Neural cell (in vitro differentiated cells): ENCODE measurements at regions not wholly inside any gene's neighbourhood (a gene's known extent, or its start where the extent isn't known, plus 50 kb on each side); places are given as distances from the start of the nearest gene placed in this dataset.
A peak's percentile ranks its signal among the peaks of the same experiment; 100 is the strongest.

Source experiments
- H2AFZ ChIP-seq: fragments of 200-600, 300-800 bp; sonication (generic), shearing (Covaris generic); 2 replicates; pipeline ENCODE4 v1.6.0; 2014; ENCODE audit warnings: low read depth, mild to moderate bottlenecking, antibody characterized with exemption, low read length, moderate library complexity
- H3F3A ChIP-seq: fragments of 200-600 bp; shearing (Covaris generic); 2 replicates; pipeline ENCODE4 v1.6.1; 2016; ENCODE audit warnings: mild to moderate bottlenecking, moderate library complexity, mixed read lengths, antibody characterized with exemption, low read length; ENCODE audit not compliant: insufficient read depth, poor library complexity, severe bottlenecking
- H3K27ac ChIP-seq: fragments of 200-600, 300-800 bp; sonication (generic), shearing (Covaris generic); 2 replicates; pipeline ENCODE4 v1.5.1; 2014; ENCODE audit warnings: mild to moderate bottlenecking, low read length, moderate library complexity
- H3K27me3 ChIP-seq: fragments of 300-800, 200-600 bp; sonication (generic), shearing (Covaris generic); 2 replicates; pipeline ENCODE4 v1.6.0; 2014; ENCODE audit warnings: mild to moderate bottlenecking, low read depth, low read length, moderate library complexity; ENCODE audit not compliant: insufficient read depth
- H3K36me3 ChIP-seq: fragments of 300-800, 200-600 bp; sonication (generic), shearing (Covaris generic); 2 replicates; pipeline ENCODE4 v1.5.1; 2014; ENCODE audit warnings: mild to moderate bottlenecking, antibody characterized with exemption, low read length, moderate library complexity; ENCODE audit not compliant: insufficient read depth
- H3K4me2 ChIP-seq: fragments of 300-800, 200-600 bp; sonication (generic), shearing (Covaris generic); 2 replicates; pipeline ENCODE4 v1.6.0; 2014; ENCODE audit warnings: mild to moderate bottlenecking, low read length
- H3K4me3 ChIP-seq: fragments of 300-800, 200-600 bp; sonication (generic), shearing (Covaris generic); 2 replicates; pipeline ENCODE4 v1.5.1; 2014; ENCODE audit warnings: mild to moderate bottlenecking, low read length, moderate library complexity
- H3K79me2 ChIP-seq: fragments of 200-600 bp; shearing (Covaris generic); replicated peaks from 2 replicates; pipeline ENCODE4 v1.6.0; 2014; ENCODE audit warnings: mild to moderate bottlenecking, low read length, moderate library complexity; ENCODE audit not compliant: insufficient read depth
- H3K9ac ChIP-seq: fragments of 300-800, 200-600 bp; sonication (generic), shearing (Covaris generic); 2 replicates; pipeline ENCODE4 v1.6.1; 2016; ENCODE audit warnings: mild to moderate bottlenecking, low read length, mixed read lengths
- H3K9me2 ChIP-seq: fragments of 200-600 bp; shearing (Covaris generic); 2 replicates; pipeline ENCODE4 v1.6.1; 2016; ENCODE audit warnings: mild to moderate bottlenecking, low read length, mixed read lengths; ENCODE audit not compliant: insufficient read depth
- H3K9me3 ChIP-seq: fragments of 200-600, 300-800 bp; sonication (generic), shearing (Covaris generic); 2 replicates; pipeline ENCODE4 v1.6.1; 2016; ENCODE audit warnings: mild to moderate bottlenecking, mixed run types, low read length, moderate library complexity, mixed read lengths
- H4K20me1 ChIP-seq: fragments of 200-600 bp; shearing (Covaris generic); 2 replicates; pipeline ENCODE4 v1.6.1; 2016; ENCODE audit warnings: mild to moderate bottlenecking, mixed run types; ENCODE audit not compliant: insufficient read depth
- EP300 ChIP-seq: fragments of 450-650 bp; conservative IDR thresholded peaks from 2 replicates; pipeline ENCODE4 v1.6.1; 2014; ENCODE audit warnings: antibody characterized with exemption, mild to moderate bottlenecking, moderate library complexity; ENCODE audit not compliant: poor library complexity, severe bottlenecking
- EZH2 ChIP-seq: fragments of 200-600, 300-800 bp; shearing (Covaris generic), sonication (generic); IDR thresholded peaks from 2 replicates; pipeline ENCODE4 v1.6.1; 2014; ENCODE audit warnings: antibody characterized with exemption, low read length, borderline replicate concordance, mild to moderate bottlenecking; ENCODE audit not compliant: insufficient read depth, poor library complexity, severe bottlenecking
- MXI1 ChIP-seq: fragments of 450-650 bp; conservative IDR thresholded peaks from 2 replicates; pipeline ENCODE4 v1.6.1; 2014; ENCODE audit warnings: antibody characterized with exemption, mild to moderate bottlenecking; ENCODE audit not compliant: poor library complexity, severe bottlenecking
- POLR2AphosphoS5 ChIP-seq: IDR thresholded peaks from 2 replicates; pipeline ENCODE4 v1.6.1; 2012
- RAD21 ChIP-seq: fragments of 450-650 bp; conservative IDR thresholded peaks from 2 replicates; pipeline ENCODE4 v1.6.1; 2014; ENCODE audit warnings: antibody characterized with exemption, mild to moderate bottlenecking, moderate library complexity
- REST ChIP-seq: IDR thresholded peaks from 2 replicates; pipeline ENCODE4 v1.6.1; 2012; ENCODE audit warnings: borderline replicate concordance
- SMC3 ChIP-seq: fragments of 450-650 bp; conservative IDR thresholded peaks from 2 replicates; pipeline ENCODE4 v1.6.1; 2014; ENCODE audit warnings: antibody characterized with exemption, mild to moderate bottlenecking, moderate library complexity; ENCODE audit not compliant: poor library complexity
- TAF1 ChIP-seq: IDR thresholded peaks from 2 replicates; pipeline ENCODE4 v1.6.1; 2012; ENCODE audit warnings: low read depth
- TF ChIP-seq, protein P1 (sequence below): fragments of 450-650 bp; IDR thresholded peaks from 2 replicates; pipeline ENCODE4 v1.5.1; 2014; ENCODE audit warnings: antibody characterized with exemption, mild to moderate bottlenecking, moderate library complexity; ENCODE audit not compliant: poor library complexity, severe bottlenecking

- Histone ChIP-seq H3K36me3 (no peaks in the 10 kb centered on the region), H3K79me2 (no peaks in the 10 kb centered on the region), H3K4me2 (no peak overlapping the region), H4K20me1 (no peaks in the 10 kb centered on the region), H2AFZ (no peak overlapping the region), H3K27ac (no peak overlapping the region), H3K9me3 (peaks cover 3% of the 10 kb centered on the region), H3K9me2 (no peaks in the 10 kb centered on the region), H3K4me3 (no peak overlapping the region), H3K27me3 (no peaks in the 10 kb centered on the region), H3F3A (peaks cover 4% of the 10 kb centered on the region), H3K9ac (no peak overlapping the region)
- TF ChIP-seq POLR2AphosphoS5 (peak; percentile 17), MXI1 (no peak)
Observed at GRCh38 chr13:76622315-76623040, 263.7 kb downstream of the KCTD12 start.

DNA sequence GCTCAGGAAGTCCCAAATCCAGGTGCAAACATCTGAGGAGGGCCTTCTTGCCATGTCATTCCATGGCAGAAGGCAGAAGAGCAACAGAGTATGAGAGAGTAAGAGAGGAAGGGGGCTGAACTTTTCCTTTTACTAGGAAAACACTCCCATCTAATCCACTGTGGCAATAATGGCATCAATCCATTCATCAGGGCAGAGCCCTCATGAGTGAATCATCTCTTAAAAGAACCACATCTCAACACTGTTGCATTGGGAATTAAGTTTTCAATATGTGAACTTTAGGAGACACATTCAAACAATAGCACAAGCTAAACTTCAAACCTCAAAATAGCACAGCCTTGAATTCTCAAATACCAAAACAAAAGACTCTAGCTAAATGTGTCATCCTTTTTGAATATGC lies 264.5 kb downstream of the KCTD12 start:
- no peaks in the 10 kb centered on the region for H3K9me2 ChIP-seq
- no peak overlapping the region for H2AFZ ChIP-seq
- no peaks in the 10 kb centered on the region for H3K36me3 ChIP-seq
- H3K4me3 ChIP-seq = no peak overlapping the region
- no peak overlapping the region for H3K4me2 ChIP-seq
- H3K27me3 ChIP-seq = no peaks in the 10 kb centered on the region
- H4K20me1 ChIP-seq = no peaks in the 10 kb centered on the region
- H3K9me3 ChIP-seq = no peaks in the 10 kb centered on the region
- TF ChIP-seq EZH2 = no peak
- TF ChIP-seq POLR2AphosphoS5 = no peak
- TF ChIP-seq MXI1 = no peak
- no peak for TF ChIP-seq TAF1
- TF ChIP-seq SMC3 = no peak
- no peak for TF ChIP-seq RAD21
- no peak for TF ChIP-seq REST
- TF ChIP-seq EP300 = no peak
- TF ChIP-seq, protein P1, sequence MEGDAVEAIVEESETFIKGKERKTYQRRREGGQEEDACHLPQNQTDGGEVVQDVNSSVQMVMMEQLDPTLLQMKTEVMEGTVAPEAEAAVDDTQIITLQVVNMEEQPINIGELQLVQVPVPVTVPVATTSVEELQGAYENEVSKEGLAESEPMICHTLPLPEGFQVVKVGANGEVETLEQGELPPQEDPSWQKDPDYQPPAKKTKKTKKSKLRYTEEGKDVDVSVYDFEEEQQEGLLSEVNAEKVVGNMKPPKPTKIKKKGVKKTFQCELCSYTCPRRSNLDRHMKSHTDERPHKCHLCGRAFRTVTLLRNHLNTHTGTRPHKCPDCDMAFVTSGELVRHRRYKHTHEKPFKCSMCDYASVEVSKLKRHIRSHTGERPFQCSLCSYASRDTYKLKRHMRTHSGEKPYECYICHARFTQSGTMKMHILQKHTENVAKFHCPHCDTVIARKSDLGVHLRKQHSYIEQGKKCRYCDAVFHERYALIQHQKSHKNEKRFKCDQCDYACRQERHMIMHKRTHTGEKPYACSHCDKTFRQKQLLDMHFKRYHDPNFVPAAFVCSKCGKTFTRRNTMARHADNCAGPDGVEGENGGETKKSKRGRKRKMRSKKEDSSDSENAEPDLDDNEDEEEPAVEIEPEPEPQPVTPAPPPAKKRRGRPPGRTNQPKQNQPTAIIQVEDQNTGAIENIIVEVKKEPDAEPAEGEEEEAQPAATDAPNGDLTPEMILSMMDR = no peak
- no peaks in the 10 kb centered on the region for H3K79me2 ChIP-seq
- H3K27ac ChIP-seq = no peak overlapping the region
- no peak overlapping the region for H3K9ac ChIP-seq
- peaks cover 4% of the 10 kb centered on the region for H3F3A ChIP-seq
